Umbilical cord (tissue), 1 donor: ENCODE measurements at regions not wholly inside any gene's neighbourhood (a gene's known extent, or its start where the extent isn't known, plus 50 kb on each side); places are given as distances from the start of the nearest gene placed in this dataset.
"Not testable (repeated sequence)": the region's sequence is repeated elsewhere in the genome, so short reads cannot be mapped to it uniquely, and the experiment has no call there.

Source experiments
- DNase-seq: peaks from one replicate; pipeline ENCODE4 v3.0.0-alpha.2; 2015; ENCODE audit warnings: low spot score

GRCh38 chr3:5357089-5357488 lies 169.6 kb downstream of the EDEM1 start:
- no peak for DNase-seq

DNA sequence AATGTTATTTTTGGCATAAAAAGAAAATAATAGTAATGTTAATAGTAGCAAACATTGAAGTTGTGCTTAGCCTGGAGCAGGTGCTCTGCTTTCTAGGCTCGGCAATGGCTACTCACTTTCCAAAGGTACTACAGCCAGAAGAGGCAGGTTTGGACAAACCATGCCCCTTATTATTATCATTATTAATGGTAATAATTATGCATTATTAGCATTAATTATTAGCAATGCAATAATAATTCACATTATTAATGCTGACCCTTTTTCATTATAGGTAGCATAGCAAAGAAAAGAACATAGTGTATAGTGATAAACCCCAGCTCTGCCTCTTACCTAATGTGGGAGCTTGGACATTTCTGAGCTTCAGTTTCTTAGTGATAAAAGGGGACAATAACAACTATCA lies 171.4 kb downstream of the EDEM1 start:
- no peak for DNase-seq

- DNase-seq, result no peak
These were observed 172.9 kb downstream of the EDEM1 start for GRCh38 chr3:5360453-5360852.

DNA sequence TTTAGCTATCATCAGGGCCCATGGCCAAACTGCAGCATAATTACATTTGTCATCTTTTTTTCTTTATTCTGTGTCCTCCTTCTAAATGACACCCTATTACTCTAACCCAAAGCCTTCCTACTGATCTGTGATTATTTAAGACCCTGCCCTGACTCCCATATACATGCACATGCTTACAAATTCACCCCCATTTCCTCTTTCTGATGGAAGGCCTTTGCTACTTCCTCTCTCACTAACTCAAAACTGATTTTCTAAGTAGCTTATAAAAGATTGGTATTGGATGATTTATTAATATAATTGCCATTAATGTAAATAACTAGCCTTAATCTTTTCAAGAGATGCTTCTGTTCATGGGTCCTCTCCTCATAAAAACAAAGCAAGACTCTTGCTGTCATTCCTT lies 179.2 kb downstream of the EDEM1 start:
- no peak for DNase-seq

GRCh38 chr3:5371555-5371954 lies 184.0 kb downstream of the EDEM1 start:
- not testable (repeated sequence) for DNase-seq

DNA sequence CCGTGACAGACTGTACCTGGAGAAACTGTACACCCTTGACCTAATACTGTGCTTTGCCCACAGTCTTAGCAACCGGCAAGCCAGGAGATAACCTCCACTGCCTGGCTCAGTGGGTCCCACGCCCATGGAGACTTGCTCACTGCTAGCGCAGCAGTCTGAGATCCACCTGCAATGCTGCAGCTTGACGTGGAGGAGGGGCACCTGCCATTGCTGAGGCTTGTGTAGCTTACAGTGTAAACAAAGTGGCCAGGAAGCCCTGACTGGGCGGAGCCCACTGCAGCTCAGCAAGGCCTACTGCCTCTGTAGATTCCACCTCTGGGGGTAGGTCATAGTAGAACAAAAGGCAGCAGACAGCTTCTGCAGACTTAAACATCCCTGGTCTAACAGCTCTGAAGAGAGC lies 189.3 kb downstream of the EDEM1 start:
- DNase-seq, result no peak

DNA sequence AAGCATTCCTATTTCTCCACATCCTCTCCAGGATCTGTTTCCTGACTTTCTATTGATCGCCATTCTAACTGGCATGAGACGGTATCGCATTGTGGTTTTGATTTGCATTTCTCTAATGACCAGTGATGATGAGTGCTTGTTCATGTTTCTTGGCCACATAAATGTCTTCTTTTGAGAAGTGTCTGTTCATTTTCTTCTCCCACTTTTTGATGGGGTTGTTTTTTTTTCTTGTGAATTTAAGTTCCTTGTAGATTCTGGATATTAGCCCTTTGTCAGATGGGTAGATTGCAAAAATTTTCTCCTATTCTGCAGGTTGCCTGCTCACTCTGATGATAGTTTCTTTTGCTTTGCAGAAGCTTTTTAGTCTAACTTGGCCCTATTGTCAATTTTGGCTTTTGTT lies 191.8 kb downstream of the EDEM1 start:
- DNase-seq, result not testable (repeated sequence)

GRCh38 chr3:5383486-5384263 lies 196.2 kb downstream of the EDEM1 start:
- not testable (repeated sequence) for DNase-seq

GRCh38 chr3:5384557-5385236 lies 197.2 kb downstream of the EDEM1 start:
- DNase-seq, result no peak

DNA sequence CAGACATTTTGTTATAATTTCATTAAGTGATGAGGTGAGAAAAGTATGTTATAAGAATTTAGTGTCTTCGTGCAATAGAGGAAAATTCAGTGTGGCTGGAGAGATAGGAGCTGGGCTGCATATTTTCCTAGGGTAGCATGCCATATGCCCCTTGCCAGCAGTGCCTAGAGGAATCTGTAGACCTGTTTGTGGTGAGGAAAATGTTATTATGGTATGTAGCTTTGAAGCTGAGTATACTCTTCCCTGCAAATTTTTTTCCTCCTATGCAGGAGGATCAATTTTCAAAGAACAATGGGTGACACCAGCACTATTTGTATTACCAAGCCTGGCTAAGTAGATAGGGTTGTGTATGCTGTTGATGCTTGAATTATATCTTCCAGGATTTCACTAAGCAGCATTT lies 200.6 kb downstream of the EDEM1 start:
- DNase-seq, result no peak

DNA sequence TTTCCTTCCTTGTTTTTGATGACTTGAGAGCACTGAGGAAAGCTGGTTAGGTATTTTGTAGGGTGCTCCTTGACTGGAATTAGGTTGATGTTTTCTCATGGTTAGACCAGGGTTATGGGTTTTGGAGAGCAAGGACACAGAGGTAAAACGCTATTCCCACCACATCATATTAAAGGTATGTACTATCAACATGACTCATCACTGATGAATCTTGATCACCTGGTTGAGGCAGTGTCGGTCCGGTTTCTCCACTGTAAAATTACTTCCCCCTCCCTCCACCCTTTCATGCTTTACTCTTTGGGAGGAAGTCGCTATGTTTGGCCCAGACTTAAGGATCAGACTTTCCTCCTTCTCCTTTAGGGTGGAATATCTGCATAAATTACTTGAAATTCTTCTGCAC lies 201.6 kb downstream of the EDEM1 start:
- DNase-seq, result peak; percentile 40

- no peak for DNase-seq
These were observed 202.7 kb downstream of the EDEM1 start for GRCh38 chr3:5390221-5390620.

DNA sequence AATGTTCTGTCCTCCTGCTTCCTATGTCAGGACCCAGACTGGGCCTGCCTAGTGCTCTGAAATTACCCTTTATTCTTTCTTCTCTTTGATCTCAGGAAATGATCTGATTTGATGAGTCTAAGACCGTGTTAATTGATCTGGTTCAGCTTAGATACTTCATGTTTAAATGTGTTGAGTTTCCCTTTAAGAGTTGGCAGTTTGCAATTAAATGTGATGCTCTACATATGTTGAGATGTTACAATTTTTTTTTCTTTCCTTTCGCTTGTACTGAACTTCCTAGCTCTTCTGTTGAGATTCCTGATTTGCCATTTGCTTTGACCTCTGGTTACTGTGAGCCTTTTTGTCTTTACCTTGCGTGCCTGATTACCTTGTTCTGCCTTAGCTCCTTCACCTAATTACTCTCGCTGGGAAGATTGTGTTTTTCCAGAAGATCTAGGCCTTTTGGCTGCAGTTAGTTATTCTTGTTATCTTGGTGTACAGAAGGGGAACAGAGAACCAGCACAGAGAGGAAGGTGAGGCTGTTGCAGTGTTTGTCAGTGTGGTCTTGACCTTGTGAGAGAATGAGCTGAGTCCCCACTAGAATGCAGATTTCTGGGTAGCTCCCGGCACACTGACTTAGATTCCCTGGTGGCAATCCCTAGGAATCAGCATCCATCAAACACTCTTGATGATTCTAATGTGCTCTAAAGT lies 203.6 kb downstream of the EDEM1 start:
- peak; percentile 1 for DNase-seq

DNA sequence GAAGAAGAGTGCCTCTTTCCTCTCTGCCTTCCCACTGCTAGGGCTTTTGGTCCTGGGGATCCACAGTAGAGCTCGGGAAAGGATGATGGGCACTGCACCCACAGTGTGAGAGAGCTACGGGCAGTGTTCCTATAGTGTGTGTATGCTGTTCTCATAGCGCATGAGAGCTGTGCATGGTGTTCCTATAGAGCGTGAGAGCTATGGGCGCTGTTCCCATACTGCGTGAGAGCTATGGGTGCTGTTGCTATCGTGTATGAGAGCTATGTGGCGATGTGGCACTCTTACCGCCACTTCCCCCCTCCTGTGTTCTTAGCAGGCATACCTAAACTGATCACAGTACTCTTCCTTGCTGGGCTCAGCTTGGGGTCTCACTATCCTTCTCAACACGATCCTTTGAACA lies 213.5 kb downstream of the EDEM1 start:
- DNase-seq, result no peak

- no peak for DNase-seq
These were observed 217.2 kb downstream of the EDEM1 start for GRCh38 chr3:5404718-5405117.

- no peak for DNase-seq
These were observed 224.3 kb downstream of the EDEM1 start for GRCh38 chr3:5411786-5412185.

DNA sequence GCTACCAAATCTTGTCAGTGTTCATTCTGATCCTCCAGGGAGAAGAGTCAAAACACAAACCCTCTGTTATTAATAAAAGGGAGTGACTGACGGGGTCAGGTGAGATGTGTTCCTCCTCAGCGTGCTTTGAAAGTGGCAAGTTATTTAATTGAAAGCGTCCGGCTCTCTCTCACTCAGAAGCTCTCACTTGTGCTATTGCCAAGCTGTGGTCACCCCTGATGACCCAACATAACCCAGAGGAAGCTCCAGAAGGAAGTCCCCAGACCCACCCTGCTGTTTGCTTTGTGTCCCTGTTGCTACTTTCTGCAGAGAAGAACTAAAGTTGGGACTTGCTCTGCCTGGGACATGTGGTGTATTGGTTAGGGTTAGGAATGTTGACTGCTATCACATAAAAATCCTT lies 235.6 kb downstream of the EDEM1 start:
- no peak for DNase-seq

GRCh38 chr3:5423523-5423922 lies 236.0 kb downstream of the EDEM1 start:
- DNase-seq, result no peak

GRCh38 chr3:5425371-5425770 lies 237.9 kb downstream of the EDEM1 start:
- no peak for DNase-seq

- DNase-seq, result peak; percentile 83
These were observed 238.8 kb downstream of the EDEM1 start for GRCh38 chr3:5426094-5426883.

- no peak for DNase-seq
These were observed 239.5 kb downstream of the EDEM1 start for GRCh38 chr3:5427021-5427420.

DNA sequence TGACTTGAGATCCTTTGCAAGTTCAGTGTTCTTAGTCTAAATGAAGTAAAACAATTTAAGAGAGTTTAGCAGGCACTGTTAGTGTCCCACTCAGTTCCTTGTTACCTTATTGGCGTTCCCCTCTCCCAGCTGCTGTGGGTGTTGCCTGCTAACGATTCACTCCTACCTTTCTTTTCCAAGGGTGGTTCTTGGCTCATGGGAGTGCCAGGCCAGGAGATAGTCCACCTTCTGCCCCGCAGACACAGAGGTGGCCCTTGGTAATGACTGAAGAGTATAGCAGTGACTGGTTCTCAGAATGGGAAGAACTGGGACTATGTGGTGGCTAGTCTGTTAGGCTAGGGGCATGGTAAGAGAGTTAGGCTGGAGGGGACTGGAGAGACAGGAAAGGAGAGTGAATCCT lies 240.4 kb downstream of the EDEM1 start:
- DNase-seq, result no peak
